ENCODE measurements at regions not wholly inside any gene's neighbourhood (a gene's known extent, or its start where the extent isn't known, plus 50 kb on each side); places are given as distances from the start of the nearest gene placed in this dataset.
A peak's percentile ranks its signal among the peaks of the same experiment; 100 is the strongest.

DNA sequence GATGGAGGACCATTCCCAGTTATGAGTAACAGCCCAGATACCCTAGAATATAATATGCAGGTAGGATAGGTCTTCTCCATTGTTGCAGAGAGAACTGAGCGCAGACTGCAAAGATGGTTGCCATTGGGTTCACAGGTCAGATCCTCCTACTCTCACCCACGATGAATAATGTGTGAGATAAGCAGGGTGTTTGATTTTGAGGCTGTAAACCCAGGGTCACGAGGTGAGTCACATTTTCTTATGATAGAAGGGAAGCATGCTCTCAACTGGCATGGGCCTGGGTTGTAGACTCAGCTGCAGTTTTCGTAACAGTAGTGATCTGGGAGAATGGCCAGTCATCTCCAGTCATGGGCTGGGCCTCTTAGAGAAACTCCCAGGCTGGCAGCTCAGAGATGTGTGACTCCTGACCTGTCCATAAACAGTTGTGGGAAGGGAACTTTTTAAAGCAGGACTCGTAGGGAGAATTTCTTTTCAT lies 74.2 kb downstream of the CD164 start:
- no peak for DNase-seq (ENCODE audit: low spot score)
- Histone ChIP-seq H3K27me3 (ENCODE audit: insufficient read depth, poor library complexity, severe bottlenecking) (no peaks in the 10 kb centered on the region), H3K4me3 (ENCODE audit: severe bottlenecking) (no peak overlapping the region), H3K27ac (ENCODE audit: poor library complexity, severe bottlenecking) (no peak overlapping the region), H3K4me1 (ENCODE audit: insufficient read depth, poor library complexity, severe bottlenecking) (no peaks in the 10 kb centered on the region), H3K9me3 (ENCODE audit: severe bottlenecking) (no peaks in the 10 kb centered on the region), H3K36me3 (ENCODE audit: low read depth) (no peaks in the 10 kb centered on the region)
- peak; percentile 54 for ATAC-seq (ENCODE audit: low read depth)
- TF ChIP-seq, protein P1, sequence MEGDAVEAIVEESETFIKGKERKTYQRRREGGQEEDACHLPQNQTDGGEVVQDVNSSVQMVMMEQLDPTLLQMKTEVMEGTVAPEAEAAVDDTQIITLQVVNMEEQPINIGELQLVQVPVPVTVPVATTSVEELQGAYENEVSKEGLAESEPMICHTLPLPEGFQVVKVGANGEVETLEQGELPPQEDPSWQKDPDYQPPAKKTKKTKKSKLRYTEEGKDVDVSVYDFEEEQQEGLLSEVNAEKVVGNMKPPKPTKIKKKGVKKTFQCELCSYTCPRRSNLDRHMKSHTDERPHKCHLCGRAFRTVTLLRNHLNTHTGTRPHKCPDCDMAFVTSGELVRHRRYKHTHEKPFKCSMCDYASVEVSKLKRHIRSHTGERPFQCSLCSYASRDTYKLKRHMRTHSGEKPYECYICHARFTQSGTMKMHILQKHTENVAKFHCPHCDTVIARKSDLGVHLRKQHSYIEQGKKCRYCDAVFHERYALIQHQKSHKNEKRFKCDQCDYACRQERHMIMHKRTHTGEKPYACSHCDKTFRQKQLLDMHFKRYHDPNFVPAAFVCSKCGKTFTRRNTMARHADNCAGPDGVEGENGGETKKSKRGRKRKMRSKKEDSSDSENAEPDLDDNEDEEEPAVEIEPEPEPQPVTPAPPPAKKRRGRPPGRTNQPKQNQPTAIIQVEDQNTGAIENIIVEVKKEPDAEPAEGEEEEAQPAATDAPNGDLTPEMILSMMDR (IDR thresholded peaks at IDR 0.05; ENCODE audit: poor library complexity, severe bottlenecking): no peak

DNA sequence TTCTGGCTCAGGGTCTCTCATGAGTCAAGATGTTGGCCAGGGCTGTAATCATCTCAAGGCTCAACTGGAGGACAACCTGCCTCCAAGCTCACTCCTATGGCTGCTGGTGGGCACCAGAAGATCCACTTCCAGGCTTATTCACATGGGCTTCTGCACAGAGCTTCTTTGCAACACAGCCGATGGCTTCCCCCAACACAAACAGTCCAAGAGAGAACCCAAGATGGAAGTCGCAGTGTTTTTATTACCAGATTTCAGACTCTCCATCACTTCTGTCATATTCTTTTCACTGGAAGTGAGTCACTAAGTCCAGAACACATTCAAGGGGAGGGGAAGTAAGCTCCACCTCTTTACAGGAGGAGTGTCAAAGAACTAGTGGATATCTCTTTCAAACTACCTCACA lies 75.5 kb downstream of the CD164 start:
- TF ChIP-seq, protein P1 (IDR thresholded peaks at IDR 0.05; ENCODE audit: poor library complexity, severe bottlenecking): no peak
- H3K4me3 ChIP-seq (ENCODE audit: severe bottlenecking): no peak overlapping the region
- no peak overlapping the region for H3K27ac ChIP-seq (ENCODE audit: poor library complexity, severe bottlenecking)
- no peak for ATAC-seq (ENCODE audit: low read depth)
- no peaks in the 10 kb centered on the region for H3K36me3 ChIP-seq (ENCODE audit: low read depth)
- no peaks in the 10 kb centered on the region for H3K4me1 ChIP-seq (ENCODE audit: insufficient read depth, poor library complexity, severe bottlenecking)
- H3K9me3 ChIP-seq (ENCODE audit: severe bottlenecking): no peaks in the 10 kb centered on the region
- no peak for DNase-seq (ENCODE audit: low spot score)
- H3K27me3 ChIP-seq (ENCODE audit: insufficient read depth, poor library complexity, severe bottlenecking): no peaks in the 10 kb centered on the region

DNA sequence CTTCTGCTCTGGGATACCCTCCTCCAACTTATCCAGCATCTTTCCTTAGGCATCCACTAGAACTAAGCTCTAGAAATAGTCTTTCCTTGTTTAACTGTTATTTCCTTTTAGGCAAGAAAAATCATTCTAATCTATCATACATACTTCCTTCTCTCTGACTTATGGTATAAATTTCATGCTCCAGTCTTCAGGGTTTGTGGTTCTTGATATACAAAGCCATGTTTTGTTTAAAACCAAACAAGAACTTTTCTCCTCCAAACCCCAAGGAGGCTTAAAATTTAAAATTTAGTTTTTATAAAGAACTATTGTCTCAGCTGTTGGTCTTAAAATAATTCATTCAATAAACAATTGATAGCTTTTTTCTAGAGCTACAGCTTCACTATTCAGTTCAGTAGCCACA lies 77.2 kb downstream of the CD164 start:
- Histone ChIP-seq H3K4me1 (ENCODE audit: insufficient read depth, poor library complexity, severe bottlenecking) (no peaks in the 10 kb centered on the region), H3K27me3 (ENCODE audit: insufficient read depth, poor library complexity, severe bottlenecking) (no peaks in the 10 kb centered on the region), H3K4me3 (ENCODE audit: severe bottlenecking) (no peak overlapping the region), H3K27ac (ENCODE audit: poor library complexity, severe bottlenecking) (no peak overlapping the region), H3K36me3 (ENCODE audit: low read depth) (no peaks in the 10 kb centered on the region), H3K9me3 (ENCODE audit: severe bottlenecking) (no peaks in the 10 kb centered on the region)
- DNase-seq (ENCODE audit: low spot score): no peak
- TF ChIP-seq, protein P1 (IDR thresholded peaks at IDR 0.05; ENCODE audit: poor library complexity, severe bottlenecking): no peak
- no peak for ATAC-seq (ENCODE audit: low read depth)

DNA sequence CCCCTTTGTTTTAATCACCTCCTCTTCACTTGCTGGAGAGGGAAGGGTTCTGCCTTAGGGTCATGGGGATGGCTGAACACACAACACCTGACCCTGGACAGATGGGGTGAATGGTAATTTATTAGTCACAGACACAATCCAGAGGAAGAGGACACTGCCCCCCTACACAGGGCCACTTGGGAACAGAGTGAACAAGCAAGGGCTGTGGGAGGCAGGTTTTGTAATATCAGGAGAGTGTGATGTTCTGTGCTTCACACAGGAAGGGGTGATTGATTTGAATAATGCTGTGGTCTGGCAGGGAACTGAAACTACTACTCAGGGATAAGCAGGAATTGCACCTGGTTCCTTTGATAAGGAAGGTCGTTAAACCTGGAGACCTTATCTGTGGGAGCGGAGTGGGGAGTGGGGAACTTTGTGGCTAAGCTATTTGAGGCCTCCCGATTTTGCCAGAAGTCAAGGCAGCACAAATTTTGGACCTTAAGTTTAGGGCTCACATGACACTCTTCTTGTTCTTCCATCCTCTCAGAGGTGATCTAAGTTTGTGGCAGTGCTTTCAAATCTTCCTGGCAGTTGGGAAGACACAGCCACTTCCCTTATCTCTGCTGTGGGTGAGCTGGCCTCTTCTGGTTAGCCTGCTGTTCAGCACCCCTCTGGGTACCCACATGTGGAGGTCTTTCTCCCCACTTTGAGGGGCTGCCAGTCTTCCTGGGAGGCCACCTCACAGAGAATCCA lies 77.8 kb downstream of the CD164 start:
- no peaks in the 10 kb centered on the region for H3K9me3 ChIP-seq (ENCODE audit: severe bottlenecking)
- TF ChIP-seq, protein P1 (IDR thresholded peaks at IDR 0.05; ENCODE audit: poor library complexity, severe bottlenecking): no peak
- no peaks in the 10 kb centered on the region for H3K27me3 ChIP-seq (ENCODE audit: insufficient read depth, poor library complexity, severe bottlenecking)
- no peak overlapping the region for H3K4me3 ChIP-seq (ENCODE audit: severe bottlenecking)
- no peak overlapping the region for H3K27ac ChIP-seq (ENCODE audit: poor library complexity, severe bottlenecking)
- no peaks in the 10 kb centered on the region for H3K4me1 ChIP-seq (ENCODE audit: insufficient read depth, poor library complexity, severe bottlenecking)
- ATAC-seq (ENCODE audit: low read depth): no peak
- no peaks in the 10 kb centered on the region for H3K36me3 ChIP-seq (ENCODE audit: low read depth)
- no peak for DNase-seq (ENCODE audit: low spot score)

DNA sequence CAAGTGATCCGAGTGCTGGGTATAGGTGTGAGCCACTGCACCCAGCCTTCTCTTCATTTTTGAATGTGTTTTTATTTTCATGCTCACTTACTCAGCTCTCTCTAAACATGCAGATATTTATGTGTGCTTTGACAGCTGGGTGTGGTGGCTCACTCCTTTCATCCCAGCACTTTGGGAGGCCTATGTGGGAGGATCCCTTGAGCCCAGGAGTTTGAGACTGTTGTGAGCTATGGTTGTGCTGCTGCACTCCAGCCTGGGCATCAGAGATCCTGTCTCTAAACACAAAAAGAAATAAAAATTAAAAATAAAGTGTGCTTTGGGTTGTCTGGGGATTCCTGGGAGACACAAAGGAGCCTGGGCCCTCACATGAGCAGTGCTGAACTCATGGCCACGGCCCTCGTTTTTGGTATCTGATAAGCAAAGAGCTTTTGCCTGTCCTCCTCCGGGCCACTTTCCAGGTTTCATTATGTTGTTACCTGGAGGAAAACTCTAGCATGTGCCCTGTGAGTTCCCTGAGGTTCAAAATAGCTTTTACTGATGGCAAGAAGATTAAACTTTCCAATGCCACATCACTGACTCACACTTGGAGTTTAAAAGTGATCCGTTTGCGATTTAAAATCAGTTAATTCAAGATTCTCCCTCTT lies 78.5 kb downstream of the CD164 start:
- no peak overlapping the region for H3K27ac ChIP-seq (ENCODE audit: poor library complexity, severe bottlenecking)
- no peaks in the 10 kb centered on the region for H3K4me1 ChIP-seq (ENCODE audit: insufficient read depth, poor library complexity, severe bottlenecking)
- DNase-seq (ENCODE audit: low spot score): no peak
- TF ChIP-seq, protein P1 (IDR thresholded peaks at IDR 0.05; ENCODE audit: poor library complexity, severe bottlenecking): no peak
- H3K4me3 ChIP-seq (ENCODE audit: severe bottlenecking): no peak overlapping the region
- H3K9me3 ChIP-seq (ENCODE audit: severe bottlenecking): no peaks in the 10 kb centered on the region
- no peaks in the 10 kb centered on the region for H3K36me3 ChIP-seq (ENCODE audit: low read depth)
- H3K27me3 ChIP-seq (ENCODE audit: insufficient read depth, poor library complexity, severe bottlenecking): no peaks in the 10 kb centered on the region
- ATAC-seq (ENCODE audit: low read depth): no peak

Data from RWPE2 (cell line).